ENCODE measurements at regions not wholly inside any gene's neighbourhood (a gene's known extent, or its start where the extent isn't known, plus 50 kb on each side); places are given as distances from the start of the nearest gene placed in this dataset.

GRCh38 chr10:113474752-113475151, 78.1 kb upstream of the HABP2 start:
- TF ChIP-seq CTCF (conservative IDR thresholded peaks at IDR 0.05; ENCODE audit: low read length): no peak
- TF ChIP-seq EZH2phosphoT487 (IDR thresholded peaks at IDR 0.05; ENCODE audit: borderline replicate concordance, low read depth, low read length): no peak
